ENCODE measurements at regions not wholly inside any gene's neighbourhood (a gene's known extent, or its start where the extent isn't known, plus 50 kb on each side); places are given as distances from the start of the nearest gene placed in this dataset.

GRCh38 chr5:29794141-29794787 lies 1399.2 kb upstream of the CDH6 start:
- no peak overlapping the region for H3K56ac ChIP-seq (ENCODE audit: insufficient read length, low read depth, low read length)
- H3K18ac ChIP-seq (ENCODE audit: insufficient read length, low read depth, low read length), result no peak overlapping the region
- Mint-ChIP-seq H3K9me3 (peaks cover 3 to 4% of the 10 kb centered on the region in 2 experiments; a peak in 3 of 5 replicates), H3K4me1 (no peaks in the 10 kb centered on the region), H3K27ac (no peak overlapping the region), H3K36me3 (ENCODE audit: insufficient read depth in 1 of 3, low read depth in 3 of 3) (0 out of 7 replicates have a peak, but pooled peaks cover 0 to 2% (median 0%) of the 10 kb centered on the region in 3 experiments), H3K4me3 (no peak overlapping the region), H3K27me3 (ENCODE audit: low read depth) (no peaks in the 10 kb centered on the region)
- H2BK5ac ChIP-seq (ENCODE audit: insufficient read length, low read length), result no peak overlapping the region
- H3K9ac ChIP-seq (ENCODE audit: extremely low read depth, insufficient read length, low read length), result no peak overlapping the region
- H2BK15ac ChIP-seq (ENCODE audit: low read depth, low read length), result no peak overlapping the region
- H4K5ac ChIP-seq (ENCODE audit: insufficient read length, low read depth, low read length), result no peak overlapping the region
- no peak overlapping the region for H2AFZ ChIP-seq (ENCODE audit: low read length)
- H4K8ac ChIP-seq (replicated peaks; ENCODE audit: insufficient read length, low read depth, low read length), result no peak overlapping the region
- H2AK5ac ChIP-seq (ENCODE audit: insufficient read length, low read length), result no peak overlapping the region
- TF ChIP-seq CTCF (conservative IDR thresholded peaks at IDR 0.05), result no peak
- no peaks in the 10 kb centered on the region for H3K9me3 ChIP-seq (ENCODE audit: control insufficient read depth, low read depth, low read length)
- H2BK120ac ChIP-seq (ENCODE audit: low read depth, low read length, poor library complexity, severe bottlenecking), result no peak overlapping the region
- no peak overlapping the region for H4K91ac ChIP-seq (ENCODE audit: insufficient read length, low read depth, low read length)
- H3K27ac ChIP-seq (ENCODE audit: insufficient read length, low read depth, low read length), result no peak overlapping the region
- H2BK12ac ChIP-seq (ENCODE audit: insufficient read length, low read depth, low read length), result no peak overlapping the region
- H2BK20ac ChIP-seq (ENCODE audit: low read depth, low read length, poor library complexity, severe bottlenecking), result no peak overlapping the region
- no peak overlapping the region for H3K4ac ChIP-seq (ENCODE audit: low read depth, low read length)
- no peaks in the 10 kb centered on the region for H3K23me2 ChIP-seq (ENCODE audit: insufficient read length, low read depth, low read length, poor library complexity, severe bottlenecking)
- H3K4me1 ChIP-seq (ENCODE audit: insufficient read depth, low read length), result no peaks in the 10 kb centered on the region
- no peaks in the 10 kb centered on the region for H3K79me1 ChIP-seq (ENCODE audit: insufficient read depth, low read depth, low read length, poor library complexity, severe bottlenecking)
- DNase-seq, result no peak
- H3K14ac ChIP-seq (ENCODE audit: insufficient read depth, low read length), result no peak overlapping the region
- H3K79me2 ChIP-seq (ENCODE audit: insufficient read depth, low read length), result no peaks in the 10 kb centered on the region
- H3T11ph ChIP-seq (ENCODE audit: low read length), result no peak overlapping the region
- no peak overlapping the region for H3K4me2 ChIP-seq (ENCODE audit: insufficient read depth, insufficient read length, low read length)
- H3K27me3 ChIP-seq (ENCODE audit: insufficient read depth, low read length), result no peaks in the 10 kb centered on the region
- no peaks in the 10 kb centered on the region for H4K20me1 ChIP-seq (ENCODE audit: control insufficient read depth, insufficient read depth, insufficient read length)
- no peak overlapping the region for H3K23ac ChIP-seq (ENCODE audit: insufficient read length, low read depth, low read length)
- WGBS (ENCODE audit: extremely low coverage, insufficient read length, low lambda C conversion rate), result no CpG with 5 or more reads among the region's 5 CpGs

Measured in H9 (cell line).